AG04449 (cell line): ENCODE measurements at regions not wholly inside any gene's neighbourhood (a gene's known extent, or its start where the extent isn't known, plus 50 kb on each side); places are given as distances from the start of the nearest gene placed in this dataset.

ENCODE experiments used
- CTCF ChIA-PET: fragments of 350-600 bp; formaldehyde crosslinking; extraction: SDS; loops from one replicate; lab custom pipeline; 2021; ENCODE audit warnings: antibody characterized with exemption; lab: Yijun Ruan, JAX
- POLR2A ChIA-PET: fragments of 400-600, 350-600 bp; formaldehyde crosslinking; extraction: SDS; loops from one replicate; lab custom pipeline; 2020; ENCODE audit warnings: antibody characterized with exemption, inconsistent platforms; lab: Yijun Ruan, JAX
- DNase-seq: peaks from one replicate; pipeline ENCODE4 v3.0.0-alpha.2; 2010; ENCODE audit warnings: low read depth, low spot score
- H3K4me3 ChIP-seq: 2 replicates; pipeline ENCODE4 v1.5.1; 2011; ENCODE audit warnings: low read depth, mild to moderate bottlenecking, control low read depth, low read length
- CTCF ChIP-seq: IDR thresholded peaks from one replicate; pipeline ENCODE4 v1.5.1; 2011; ENCODE audit warnings: mild to moderate bottlenecking, moderate library complexity, low read length, control low read depth, inconsistent platforms; ENCODE audit not compliant: insufficient read depth; ENCODE audit errors: missing control alignments

- POLR2A ChIA-PET: interaction anchor here (0.6 to 1.4 kb wide), 3 partner anchors 12 to 154 kb away, joined by 3 to 7 read pairs (median 3); partner anchors contain the start of gene RRBP1
- CTCF ChIA-PET: interaction anchor here (0.7 to 1.5 kb wide), 4 partner anchors 32 to 102 kb away, joined by 3 to 5 read pairs (median 4); no protein-coding TSS in a partner anchor
- H3K4me3 ChIP-seq: no peak overlapping the region
- no peak for TF ChIP-seq CTCF
- DNase-seq: peak; percentile 77
Observed at GRCh38 chr20:17836303-17836861, 132.2 kb downstream of the SNX5 start.

- POLR2A ChIA-PET: interaction anchor here (1.0 kb wide), 2 partner anchors 8 to 14 kb away, joined by 3 to 4 read pairs; no protein-coding TSS in a partner anchor
- TF ChIP-seq CTCF: no peak
- DNase-seq: no peak
- H3K4me3 ChIP-seq: no peak overlapping the region
- CTCF ChIA-PET: interaction anchor here (0.7 kb wide), 1 partner anchor 49 kb away, joined by 3 read pairs; no protein-coding TSS in a partner anchor
Observed at GRCh38 chr20:17835934-17836300, 132.7 kb downstream of the SNX5 start.

GRCh38 chr20:17835240-17835933, 133.2 kb downstream of the SNX5 start:
- no peak for TF ChIP-seq CTCF
- POLR2A ChIA-PET: interaction anchor here (1.0 kb wide), 1 partner anchor 8 kb away, joined by 4 read pairs; no protein-coding TSS in a partner anchor
- CTCF ChIA-PET: interaction anchor here (1.0 kb wide), 1 partner anchor 13 kb away, joined by 3 read pairs; no protein-coding TSS in a partner anchor
- no peak overlapping the region for H3K4me3 ChIP-seq
- no peak for DNase-seq

- TF ChIP-seq CTCF: no peak
- no peak for DNase-seq
- ChIA-PET CTCF (interaction anchor here (1.0 to 1.1 kb wide), 2 partner anchors 12 to 162 kb away, joined by 3 to 4 read pairs; no protein-coding TSS in a partner anchor), POLR2A (interaction anchor here (0.6 to 1.0 kb wide), 2 partner anchors 9 to 101 kb away, joined by 3 to 4 read pairs; no protein-coding TSS in a partner anchor)
- no peak overlapping the region for H3K4me3 ChIP-seq
Observed at GRCh38 chr20:17834804-17835203, 133.8 kb downstream of the SNX5 start.

GRCh38 chr20:17833036-17833674, 133.4 kb downstream of the BANF2 start:
- ChIA-PET CTCF (no interaction called here), POLR2A (interaction anchor here (0.9 to 1.3 kb wide), 3 partner anchors 10 to 151 kb away, joined by 4 to 8 read pairs (median 5); partner anchors contain the start of gene RRBP1)
- TF ChIP-seq CTCF: no peak
- H3K4me3 ChIP-seq: no peak overlapping the region
- DNase-seq: no peak
